ENCODE measurements at regions not wholly inside any gene's neighbourhood (a gene's known extent, or its start where the extent isn't known, plus 50 kb on each side); places are given as distances from the start of the nearest gene placed in this dataset.

DNA sequence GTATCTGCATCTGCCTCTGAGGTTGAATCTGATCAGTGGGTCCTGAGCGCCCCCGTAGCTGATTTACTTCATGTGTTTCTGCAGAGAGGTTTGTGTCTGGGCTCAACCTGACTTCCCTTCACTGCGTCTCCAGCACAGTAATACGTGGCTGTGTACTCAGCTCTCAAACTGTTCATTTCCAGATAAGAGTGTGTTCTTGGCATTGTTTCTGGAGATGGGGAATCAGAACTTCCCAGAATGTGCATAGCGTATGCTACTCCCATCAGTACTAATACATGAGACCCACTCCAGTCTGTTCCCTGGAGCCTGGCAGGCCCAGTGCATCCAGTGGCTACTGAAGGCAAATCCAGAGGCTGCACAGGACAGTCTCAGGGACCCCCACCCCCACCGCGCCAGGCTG lies 1297.2 kb downstream of the TMEM121 start:
- H3K4me3 ChIP-seq (ENCODE audit: control insufficient read depth, low read depth, low read length), result no peak overlapping the region
- DNase-seq (ENCODE audit: low read depth), result no peak
- TF ChIP-seq, protein P1, sequence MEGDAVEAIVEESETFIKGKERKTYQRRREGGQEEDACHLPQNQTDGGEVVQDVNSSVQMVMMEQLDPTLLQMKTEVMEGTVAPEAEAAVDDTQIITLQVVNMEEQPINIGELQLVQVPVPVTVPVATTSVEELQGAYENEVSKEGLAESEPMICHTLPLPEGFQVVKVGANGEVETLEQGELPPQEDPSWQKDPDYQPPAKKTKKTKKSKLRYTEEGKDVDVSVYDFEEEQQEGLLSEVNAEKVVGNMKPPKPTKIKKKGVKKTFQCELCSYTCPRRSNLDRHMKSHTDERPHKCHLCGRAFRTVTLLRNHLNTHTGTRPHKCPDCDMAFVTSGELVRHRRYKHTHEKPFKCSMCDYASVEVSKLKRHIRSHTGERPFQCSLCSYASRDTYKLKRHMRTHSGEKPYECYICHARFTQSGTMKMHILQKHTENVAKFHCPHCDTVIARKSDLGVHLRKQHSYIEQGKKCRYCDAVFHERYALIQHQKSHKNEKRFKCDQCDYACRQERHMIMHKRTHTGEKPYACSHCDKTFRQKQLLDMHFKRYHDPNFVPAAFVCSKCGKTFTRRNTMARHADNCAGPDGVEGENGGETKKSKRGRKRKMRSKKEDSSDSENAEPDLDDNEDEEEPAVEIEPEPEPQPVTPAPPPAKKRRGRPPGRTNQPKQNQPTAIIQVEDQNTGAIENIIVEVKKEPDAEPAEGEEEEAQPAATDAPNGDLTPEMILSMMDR (IDR thresholded peaks at IDR 0.05; ENCODE audit: control insufficient read depth, insufficient read depth, low read depth, low read length, missing control alignments), result no peak

DNA sequence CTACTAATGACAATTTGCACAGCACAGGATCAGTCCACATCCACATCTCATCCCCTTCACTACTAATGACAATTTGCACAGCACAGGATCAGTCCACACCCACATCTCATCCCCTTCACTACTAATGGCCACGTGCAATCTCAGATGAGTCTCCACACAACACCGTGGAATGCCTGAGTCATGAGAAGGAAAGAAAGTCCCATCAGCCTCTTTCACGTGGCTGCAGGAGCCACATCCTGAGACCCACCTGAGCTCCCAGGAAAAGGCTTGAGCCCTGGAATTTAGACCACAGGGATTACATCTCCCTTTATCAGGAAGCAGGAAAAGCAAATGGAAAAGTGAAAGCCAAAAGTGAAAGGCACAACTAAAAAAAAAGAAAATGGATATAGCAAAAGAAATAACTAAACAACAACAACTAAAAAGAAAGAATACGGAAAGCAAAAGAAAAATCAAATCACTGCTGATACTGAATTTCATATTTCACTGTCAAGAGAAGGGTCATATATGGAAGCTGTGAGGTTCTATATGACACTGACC lies 1300.5 kb downstream of the TMEM121 start:
- H3K4me3 ChIP-seq (ENCODE audit: control insufficient read depth, low read depth, low read length), result no peak overlapping the region
- no peak for DNase-seq (ENCODE audit: low read depth)
- TF ChIP-seq, protein P1 (IDR thresholded peaks at IDR 0.05; ENCODE audit: control insufficient read depth, insufficient read depth, low read depth, low read length, missing control alignments), result no peak

DNA sequence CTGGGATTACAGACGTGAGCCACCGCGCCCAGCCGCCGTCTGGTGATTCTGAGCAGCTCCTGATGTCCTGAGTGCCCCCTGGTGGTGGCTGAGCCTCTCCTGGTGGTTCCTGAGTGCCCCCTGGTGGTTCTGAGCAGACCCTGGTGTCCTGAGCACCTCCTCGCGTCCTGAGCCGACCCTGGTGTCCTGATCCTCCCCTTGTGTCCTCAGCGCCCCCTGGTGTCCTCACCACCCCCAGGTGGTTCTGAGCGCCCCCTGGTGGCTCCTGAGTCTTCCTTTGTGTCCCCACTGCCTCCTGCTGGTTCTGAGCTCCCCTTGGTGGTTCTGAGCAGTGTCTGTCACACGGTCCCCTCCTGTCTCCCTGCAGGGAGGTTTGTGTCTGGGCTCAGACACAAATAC lies 1304.9 kb downstream of the TMEM121 start:
- DNase-seq (ENCODE audit: low read depth), result no peak
- TF ChIP-seq, protein P1 (IDR thresholded peaks at IDR 0.05; ENCODE audit: control insufficient read depth, insufficient read depth, low read depth, low read length, missing control alignments), result peak; percentile 26
- H3K4me3 ChIP-seq (ENCODE audit: control insufficient read depth, low read depth, low read length), result no peak overlapping the region

DNA sequence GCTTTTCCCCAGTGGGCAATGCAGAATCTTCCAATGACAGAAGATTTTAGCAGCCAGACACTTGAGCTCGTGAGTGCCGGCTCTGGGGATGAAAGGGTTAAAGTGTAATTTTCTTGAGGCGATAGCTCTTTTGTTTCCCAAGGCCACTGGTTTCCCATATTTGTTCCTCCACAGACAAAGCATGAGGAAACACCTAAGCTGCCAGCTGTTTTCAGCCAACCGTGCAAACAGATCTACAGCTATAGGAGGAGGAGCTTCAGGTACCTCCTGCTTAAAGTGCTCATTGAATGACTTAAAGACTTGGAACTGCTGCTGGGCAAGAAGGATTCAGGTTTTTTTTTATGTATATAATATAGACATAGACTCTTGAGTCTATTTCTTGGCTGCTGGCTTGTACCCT lies 1311.5 kb downstream of the TMEM121 start:
- TF ChIP-seq, protein P1 (IDR thresholded peaks at IDR 0.05; ENCODE audit: control insufficient read depth, insufficient read depth, low read depth, low read length, missing control alignments), result no peak
- no peak for DNase-seq (ENCODE audit: low read depth)

DNA sequence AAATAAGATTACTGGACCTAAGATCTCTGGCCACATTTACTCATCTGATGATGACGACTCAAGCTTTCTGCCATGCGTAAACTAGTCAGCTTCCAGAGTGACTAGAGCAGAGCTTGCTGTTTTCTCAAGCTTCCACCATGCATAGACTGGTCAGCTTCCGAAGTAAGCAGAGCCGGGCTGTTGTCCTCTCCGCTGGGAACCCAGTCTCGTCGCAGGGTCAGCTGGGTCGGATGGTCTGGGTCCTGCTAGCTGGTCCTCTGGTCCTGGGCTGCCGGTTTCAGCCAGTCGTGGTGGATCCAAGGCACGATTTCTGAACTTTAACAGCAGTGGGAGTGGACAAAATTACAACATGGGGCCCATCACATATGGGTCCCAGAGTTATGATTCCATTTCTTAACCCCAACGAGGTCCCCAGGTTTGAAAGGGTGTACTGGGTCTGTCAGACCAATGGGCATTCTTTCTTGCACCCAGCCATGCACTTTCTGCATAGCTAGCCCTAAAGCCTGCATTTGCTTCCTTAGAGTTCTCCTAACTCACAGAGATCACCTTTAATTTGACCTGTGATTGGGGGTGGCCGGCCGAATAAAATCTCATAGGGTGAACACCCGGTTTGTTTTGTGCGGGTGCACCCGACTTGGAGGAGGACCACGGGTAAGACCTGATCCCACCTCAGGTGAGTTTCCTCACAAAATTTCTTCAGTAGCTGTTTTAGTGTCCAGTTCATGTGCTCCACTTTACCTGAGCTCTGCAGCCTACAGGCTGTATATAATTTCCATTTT lies 1312.8 kb downstream of the TMEM121 start:
- DNase-seq (ENCODE audit: low read depth), result no peak
- H3K4me3 ChIP-seq (ENCODE audit: control insufficient read depth, low read depth, low read length), result no peak overlapping the region
- TF ChIP-seq, protein P1 (IDR thresholded peaks at IDR 0.05; ENCODE audit: control insufficient read depth, insufficient read depth, low read depth, low read length, missing control alignments), result no peak

More for the DNA sequence above, 1311.5 kb downstream of the TMEM121 start:
- H3K4me3 ChIP-seq (ENCODE audit: control insufficient read depth, low read depth, low read length), result no peak overlapping the region

DNA sequence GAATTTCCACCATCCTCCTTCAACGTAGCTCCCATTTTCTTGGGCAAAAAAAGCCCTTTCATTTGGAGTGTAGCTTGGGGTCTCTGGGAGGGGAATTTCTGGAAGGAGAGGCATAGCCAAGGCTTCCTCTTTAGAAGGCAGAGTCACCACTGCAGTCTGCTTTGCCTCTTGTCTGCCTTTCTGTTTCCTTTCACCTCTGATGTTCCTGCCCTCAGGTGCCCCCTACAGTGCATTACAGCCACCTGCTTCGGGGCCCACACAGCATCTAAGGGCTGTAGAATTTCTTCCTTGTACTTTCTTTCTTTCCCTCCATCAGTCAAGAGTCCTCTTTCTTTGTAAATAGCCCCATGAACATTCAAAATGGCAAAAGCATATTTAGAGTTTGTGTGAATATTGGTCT lies 1313.9 kb downstream of the TMEM121 start:
- TF ChIP-seq, protein P1 (IDR thresholded peaks at IDR 0.05; ENCODE audit: control insufficient read depth, insufficient read depth, low read depth, low read length, missing control alignments), result no peak
- DNase-seq (ENCODE audit: low read depth), result no peak
- no peak overlapping the region for H3K4me3 ChIP-seq (ENCODE audit: control insufficient read depth, low read depth, low read length)
